CD4-positive, alpha-beta memory T cell (primary cell): ENCODE measurements at regions not wholly inside any gene's neighbourhood (a gene's known extent, or its start where the extent isn't known, plus 50 kb on each side); places are given as distances from the start of the nearest gene placed in this dataset.

ENCODE experiments used
- CTCF ChIA-PET: fragments of 350-600 bp; sonication (Branson Sonifier 250); formaldehyde crosslinking; loops from one replicate; lab custom pipeline; 2021; ENCODE audit warnings: inconsistent platforms; ENCODE audit not compliant: partially characterized antibody; lab: Charles Lee
- POLR2A ChIA-PET: fragments of 350-600 bp; sonication (Branson Sonifier 250); formaldehyde crosslinking; loops from one replicate; lab custom pipeline; 2021; ENCODE audit not compliant: partially characterized antibody; lab: Charles Lee
- DNase-seq, 5 donors: peaks; one replicate each; pipeline versions ENCODE4 v3.0.0 to v3.0.0-alpha.2; 2020 to 2022; ENCODE audit warnings: mixed read lengths in 1 of 5
- H3K27ac ChIP-seq: one replicate; pipeline ENCODE4 v1.7.0; 2013; ENCODE audit warnings: low read depth, low read length
- H3K27me3 ChIP-seq: 2 replicates; pipeline ENCODE4 v1.7.0; 2013; ENCODE audit warnings: mild to moderate bottlenecking, low read length, moderate library complexity; ENCODE audit not compliant: insufficient read depth
- H3K36me3 ChIP-seq: 2 replicates; pipeline ENCODE4 v1.7.0; 2013; ENCODE audit warnings: mild to moderate bottlenecking, low read length, moderate library complexity; ENCODE audit not compliant: insufficient read depth
- H3K4me1 ChIP-seq: 2 replicates; pipeline ENCODE4 v1.7.0; 2013; ENCODE audit warnings: mild to moderate bottlenecking, low read length, moderate library complexity; ENCODE audit not compliant: insufficient read depth
- H3K4me3 ChIP-seq, 2 donors: one replicate each; pipeline ENCODE4 v1.7.0; 2013; ENCODE audit warnings: low read length in 2 of 2, mild to moderate bottlenecking in 1 of 2
- H3K9me3 ChIP-seq, 2 donors: one replicate each; pipeline ENCODE4 v1.7.0; 2013; ENCODE audit warnings: low read length in 2 of 2, control low read depth in 1 of 2; ENCODE audit not compliant: control insufficient read depth in 1 of 2
- H3K27ac Mint-ChIP-seq, 7 donors: one replicate each; pipeline ENCODE4 v1.8.0; 2020 to 2021; ENCODE audit warnings: mixed read lengths in 7 of 7, mild to moderate bottlenecking in 6 of 7, inconsistent platforms in 3 of 7, moderate library complexity in 3 of 7
- H3K27me3 Mint-ChIP-seq, 2 donors: one replicate each; pipeline ENCODE4 v1.8.0; 2020 to 2021; ENCODE audit warnings: mixed read lengths in 2 of 2
- H3K36me3 Mint-ChIP-seq, 2 donors: one replicate each; pipeline ENCODE4 v1.8.0; 2020 to 2021; ENCODE audit warnings: mixed read lengths in 2 of 2, inconsistent platforms in 1 of 2, mild to moderate bottlenecking in 1 of 2
- H3K4me1 Mint-ChIP-seq, 4 donors: one replicate each; pipeline ENCODE4 v1.8.0; 2020 to 2021; ENCODE audit warnings: mixed read lengths in 4 of 4, mild to moderate bottlenecking in 1 of 4
- H3K4me3 Mint-ChIP-seq, 8 donors: one replicate each; pipeline ENCODE4 v1.8.0; 2020 to 2021; ENCODE audit warnings: mixed read lengths in 8 of 8, mild to moderate bottlenecking in 7 of 8, moderate library complexity in 6 of 8, inconsistent platforms in 3 of 8
- H3K9me3 Mint-ChIP-seq, 8 donors: one replicate each; pipeline ENCODE4 v1.8.0; 2020 to 2021; ENCODE audit warnings: mixed read lengths in 8 of 8, mild to moderate bottlenecking in 5 of 8, inconsistent platforms in 3 of 8, moderate library complexity in 1 of 8
- intact Hi-C: fragments of 100-400 bp; cut with micrococcal nuclease; formaldehyde crosslinking; loops from one replicate; pipeline ENCODE4 v1.15.1; 2023

DNA sequence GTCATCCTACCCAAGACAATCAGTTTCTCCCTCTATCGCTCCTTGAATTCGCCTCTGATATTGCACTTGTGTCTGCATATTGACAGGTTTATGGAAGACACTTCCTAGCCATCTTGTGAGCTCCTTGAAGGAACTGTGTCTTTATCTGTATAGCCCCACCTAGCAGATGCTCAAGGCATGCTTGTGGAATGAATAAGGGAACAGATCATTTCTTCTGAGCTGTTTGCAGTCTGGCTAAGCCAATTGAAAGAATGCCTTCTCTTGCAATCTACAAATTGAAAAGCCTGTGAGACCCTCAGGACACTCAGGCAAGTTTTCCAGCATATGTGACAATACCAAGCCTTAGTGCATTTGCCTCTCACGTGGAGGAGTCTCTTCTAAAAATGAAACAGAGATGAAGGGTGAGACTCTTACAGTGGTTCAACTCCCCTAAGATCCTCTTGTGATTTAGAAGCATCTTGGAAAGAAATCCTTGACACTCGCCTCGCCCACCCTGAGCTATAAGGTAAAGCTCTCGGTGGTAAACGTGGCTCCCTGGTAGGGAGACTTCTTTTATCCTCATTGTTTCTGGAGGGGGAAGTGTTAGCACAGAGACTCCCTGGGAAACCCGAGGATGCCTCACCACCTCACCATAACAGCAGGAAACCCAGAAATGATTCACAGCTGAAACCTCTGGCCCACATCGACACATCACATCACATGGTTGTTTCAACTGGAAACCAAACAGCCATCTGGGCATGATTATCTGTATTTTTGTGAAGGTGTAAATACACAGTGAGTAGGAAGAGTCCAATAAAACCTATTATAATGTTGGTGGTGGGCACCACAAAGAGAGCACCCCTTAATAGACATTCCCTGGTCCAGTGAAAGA is 112.3 kb upstream of the BCL2L14 start:
- Mint-ChIP-seq H3K9me3 (no peaks in the 10 kb centered on the region), H3K4me3 (peak overlapping the region in 7 of 8 donors; percentile 13 to 65 (median 30)), H3K4me1 (peaks cover 28 to 44% (median 34%) of the 10 kb centered on the region in 4 donors), H3K27ac (peak overlapping the region in 6 of 7 donors; percentile 11 to 86 (median 74)), H3K36me3 (no peaks in the 10 kb centered on the region), H3K27me3 (no peaks in the 10 kb centered on the region)
- intact Hi-C loops: loop anchor here (5.0 to 10.0 kb wide), 2 partner anchors 36 to 46 kb away; no protein-coding TSS in a partner anchor
- Histone ChIP-seq H3K36me3 (no peaks in the 10 kb centered on the region), H3K27ac (no peak overlapping the region), H3K27me3 (no peaks in the 10 kb centered on the region), H3K4me3 (no peak overlapping the region), H3K9me3 (no peaks in the 10 kb centered on the region), H3K4me1 (peaks cover 25% of the 10 kb centered on the region)
- ChIA-PET CTCF (interaction anchor here (0.8 to 1.7 kb wide), 4 partner anchors 8 to 207 kb away, joined by 3 to 6 read pairs (median 4); no protein-coding TSS in a partner anchor), POLR2A (interaction anchor here (0.6 to 1.2 kb wide), 3 partner anchors 11 to 23 kb away, joined by 3 to 5 read pairs (median 4); no protein-coding TSS in a partner anchor)
- peak in 1 of 5 donors; percentile 8 for DNase-seq

DNA sequence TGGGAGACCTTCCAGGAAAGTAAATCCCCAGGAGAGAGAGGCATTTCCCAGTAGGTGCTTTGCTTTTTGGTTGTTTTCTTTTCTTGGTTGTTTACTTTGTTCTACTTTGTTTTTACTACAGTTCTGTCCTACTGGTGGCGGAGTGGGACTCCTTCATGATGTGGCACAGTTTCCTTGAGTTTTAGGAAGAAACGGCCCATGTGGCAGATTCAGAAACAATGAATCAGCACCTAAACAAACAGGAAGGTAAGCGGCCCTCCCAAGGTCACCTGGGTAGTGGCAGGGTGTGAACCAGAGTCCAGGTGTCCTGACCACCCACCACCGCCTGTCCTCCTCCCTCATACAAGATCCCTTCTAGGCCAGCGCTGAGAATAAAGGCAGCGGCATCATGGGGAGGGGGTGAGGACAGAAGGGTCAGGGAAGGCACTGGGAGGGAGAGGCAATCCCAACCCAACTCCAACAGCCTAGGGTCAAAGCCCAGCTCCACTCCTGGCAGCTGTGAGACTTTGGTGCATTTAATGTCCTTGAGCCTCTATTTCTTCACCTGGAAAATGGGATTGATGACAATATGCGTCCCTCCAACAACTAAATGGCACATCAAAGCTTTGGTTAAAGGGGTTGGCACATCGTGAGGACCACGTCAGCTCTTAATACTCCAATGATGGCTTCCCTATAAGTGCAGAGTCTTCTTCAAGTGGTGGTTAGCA is 111.5 kb upstream of the BCL2L14 start:
- Histone ChIP-seq H3K4me1 (peaks cover 17% of the 10 kb centered on the region), H3K36me3 (no peaks in the 10 kb centered on the region), H3K4me3 (no peak overlapping the region), H3K9me3 (no peaks in the 10 kb centered on the region), H3K27me3 (no peaks in the 10 kb centered on the region), H3K27ac (no peak overlapping the region)
- no peak for DNase-seq
- POLR2A ChIA-PET: interaction anchor here (1.0 kb wide), 1 partner anchor 12 kb away, joined by 3 read pairs; no protein-coding TSS in a partner anchor
- intact Hi-C loops: loop anchor here (5.0 to 10.0 kb wide), 2 partner anchors 37 to 46 kb away; no protein-coding TSS in a partner anchor
- Mint-ChIP-seq H3K4me3 (peak overlapping the region in 2 of 8 donors; percentile 34 to 65), H3K36me3 (no peaks in the 10 kb centered on the region), H3K27me3 (no peaks in the 10 kb centered on the region), H3K9me3 (no peaks in the 10 kb centered on the region), H3K4me1 (peaks cover 21 to 36% (median 27%) of the 10 kb centered on the region in 4 donors), H3K27ac (peak overlapping the region in 5 of 7 donors; percentile 67 to 86 (median 75))
- CTCF ChIA-PET: interaction anchor here (0.5 to 2.7 kb wide), 5 partner anchors 9 to 73 kb away, joined by 3 to 8 read pairs (median 4); no protein-coding TSS in a partner anchor

DNA sequence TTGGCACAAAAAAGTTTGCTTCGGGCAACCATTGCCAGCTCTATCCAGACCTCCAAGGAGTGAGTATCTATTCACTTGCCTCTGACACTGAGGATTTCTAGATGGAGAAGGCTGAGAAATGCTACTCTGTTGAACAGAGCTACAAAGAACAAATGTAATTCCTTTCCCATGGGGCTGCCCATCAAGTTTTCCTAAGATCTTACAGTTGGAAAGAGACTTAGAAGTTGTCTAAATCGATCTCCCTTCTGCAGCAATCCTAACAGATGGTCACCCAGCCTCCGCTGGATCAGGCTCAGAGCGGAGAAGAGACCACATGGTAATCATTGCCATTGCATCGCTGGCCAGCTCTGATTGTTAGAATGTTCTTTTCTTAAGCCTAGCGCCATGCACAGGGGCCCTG is 110.1 kb upstream of the BCL2L14 start:
- no peaks in the 10 kb centered on the region for H3K36me3 ChIP-seq
- H3K4me3 ChIP-seq: no peak overlapping the region
- no peaks in the 10 kb centered on the region for H3K27me3 Mint-ChIP-seq
- no peaks in the 10 kb centered on the region for H3K36me3 Mint-ChIP-seq
- H3K9me3 ChIP-seq: no peaks in the 10 kb centered on the region
- peaks cover 16 to 29% (median 21%) of the 10 kb centered on the region in 4 donors for H3K4me1 Mint-ChIP-seq
- no peak overlapping the region for H3K4me3 Mint-ChIP-seq
- H3K27me3 ChIP-seq: no peaks in the 10 kb centered on the region
- ChIA-PET CTCF (interaction anchor here (2.7 kb wide), 1 partner anchor 72 kb away, joined by 8 read pairs; no protein-coding TSS in a partner anchor), POLR2A (no interaction called here)
- H3K4me1 ChIP-seq: peaks cover 13% of the 10 kb centered on the region
- intact Hi-C loops: no loop called here
- H3K9me3 Mint-ChIP-seq: no peaks in the 10 kb centered on the region
- no peak for DNase-seq
- no peak overlapping the region for H3K27ac ChIP-seq
- no peak overlapping the region for H3K27ac Mint-ChIP-seq

DNA sequence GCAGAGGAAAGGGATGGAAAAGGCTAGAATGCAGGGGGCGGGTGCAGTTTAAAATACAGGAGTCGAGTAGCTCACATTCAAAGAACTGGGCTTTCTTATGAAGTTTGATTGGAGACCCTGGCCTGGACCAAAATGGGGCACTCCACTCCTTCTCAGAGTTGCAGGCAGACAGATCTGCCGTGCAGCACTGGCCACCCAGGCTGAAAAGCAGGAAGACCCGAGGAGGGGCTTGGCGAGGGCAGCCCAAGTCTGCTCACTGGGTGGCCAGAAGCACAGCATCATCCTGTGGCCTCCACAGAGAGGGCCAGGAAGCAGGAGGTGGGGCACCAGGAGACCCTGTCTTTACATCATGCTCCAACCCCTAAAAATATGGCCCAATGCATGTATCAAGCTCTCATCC is 109.1 kb upstream of the BCL2L14 start:
- intact Hi-C loops: no loop called here
- H3K9me3 ChIP-seq: no peaks in the 10 kb centered on the region
- DNase-seq: no peak
- no peaks in the 10 kb centered on the region for H3K36me3 ChIP-seq
- POLR2A ChIA-PET: interaction anchor here (2.8 kb wide), 1 partner anchor 18 kb away, joined by 7 read pairs; no protein-coding TSS in a partner anchor
- H3K27me3 ChIP-seq: no peaks in the 10 kb centered on the region
- no peak overlapping the region for H3K4me3 ChIP-seq
- CTCF ChIA-PET: interaction anchor here (2.7 kb wide), 1 partner anchor 71 kb away, joined by 8 read pairs; no protein-coding TSS in a partner anchor
- Mint-ChIP-seq H3K27ac (peak overlapping the region in 1 of 7 donors; percentile 2), H3K27me3 (no peaks in the 10 kb centered on the region), H3K4me1 (peaks cover 16 to 27% (median 21%) of the 10 kb centered on the region in 4 donors), H3K36me3 (no peaks in the 10 kb centered on the region), H3K4me3 (no peak overlapping the region), H3K9me3 (no peaks in the 10 kb centered on the region)
- H3K27ac ChIP-seq: no peak overlapping the region
- peaks cover 13% of the 10 kb centered on the region for H3K4me1 ChIP-seq

DNA sequence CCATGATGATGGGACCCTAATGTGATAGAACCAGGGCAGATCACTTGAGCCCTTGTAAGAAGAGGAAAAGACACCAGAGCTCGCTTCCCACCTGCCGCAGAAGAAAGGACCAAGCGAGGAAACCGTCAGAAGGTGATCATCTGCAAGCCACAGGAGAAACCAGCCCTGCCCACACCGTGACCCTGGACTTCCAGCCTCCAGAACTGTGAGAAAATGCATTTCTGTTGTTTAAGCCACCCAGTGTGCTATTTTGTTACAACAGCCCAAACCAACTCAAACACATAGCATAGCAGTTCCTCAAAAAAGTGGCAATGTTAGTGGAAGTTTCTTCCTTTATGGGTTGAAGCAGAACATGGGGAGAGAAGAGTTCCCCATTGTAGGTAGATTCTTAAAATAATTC is 107.9 kb upstream of the BCL2L14 start:
- Mint-ChIP-seq H3K27ac (no peak overlapping the region), H3K27me3 (no peaks in the 10 kb centered on the region), H3K9me3 (no peaks in the 10 kb centered on the region), H3K4me1 (peaks cover 18 to 31% (median 24%) of the 10 kb centered on the region in 4 donors), H3K36me3 (no peaks in the 10 kb centered on the region), H3K4me3 (no peak overlapping the region)
- H3K4me1 ChIP-seq: peaks cover 13% of the 10 kb centered on the region
- H3K4me3 ChIP-seq: no peak overlapping the region
- no peaks in the 10 kb centered on the region for H3K36me3 ChIP-seq
- H3K9me3 ChIP-seq: no peaks in the 10 kb centered on the region
- no peak for DNase-seq
- no peaks in the 10 kb centered on the region for H3K27me3 ChIP-seq
- H3K27ac ChIP-seq: no peak overlapping the region
- intact Hi-C loops: no loop called here
- ChIA-PET CTCF (interaction anchor here (1.0 kb wide), 1 partner anchor 70 kb away, joined by 3 read pairs; no protein-coding TSS in a partner anchor), POLR2A (interaction anchor here (2.8 kb wide), 1 partner anchor 17 kb away, joined by 7 read pairs; no protein-coding TSS in a partner anchor)

DNA sequence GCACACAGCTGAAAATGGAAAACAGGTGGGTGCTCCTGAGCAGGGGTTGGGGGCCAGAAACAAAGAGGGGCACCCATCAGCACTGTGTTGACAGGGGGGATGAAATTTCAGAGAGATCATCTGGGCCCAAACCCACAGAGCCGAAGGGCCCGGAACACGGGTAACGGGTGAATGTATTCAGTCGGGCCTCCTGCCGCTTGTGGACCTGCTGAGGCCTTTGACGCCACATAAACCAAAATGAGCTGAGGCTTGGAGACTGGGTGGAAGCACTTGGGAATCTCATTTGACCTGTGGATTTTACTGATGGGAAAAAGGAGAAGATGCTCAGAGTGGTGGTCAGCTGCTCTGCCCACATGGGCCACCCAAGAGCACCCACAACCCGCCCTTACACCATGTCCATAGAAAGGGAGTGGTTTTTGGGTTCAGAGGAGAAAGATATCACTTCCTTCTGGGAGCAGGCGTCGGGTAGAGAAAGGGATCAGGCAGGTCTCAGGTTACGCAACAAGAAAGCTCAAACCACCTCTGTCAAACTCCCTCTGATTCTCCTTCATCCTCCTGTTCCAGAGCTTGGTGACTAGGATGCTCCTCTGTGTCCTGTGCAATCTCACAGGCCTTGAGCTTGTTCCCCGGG is 106.8 kb upstream of the BCL2L14 start:
- no peaks in the 10 kb centered on the region for H3K36me3 ChIP-seq
- H3K27me3 Mint-ChIP-seq: no peaks in the 10 kb centered on the region
- POLR2A ChIA-PET: interaction anchor here (1.3 to 2.8 kb wide), 2 partner anchors 8 to 16 kb away, joined by 3 to 7 read pairs; no protein-coding TSS in a partner anchor
- peaks cover 4% of the 10 kb centered on the region for H3K4me1 ChIP-seq
- peak overlapping the region in 3 of 7 donors; percentile 8 to 57 (median 25) for H3K27ac Mint-ChIP-seq
- H3K4me1 Mint-ChIP-seq: peaks cover 11 to 21% (median 16%) of the 10 kb centered on the region in 4 donors
- CTCF ChIA-PET: interaction anchor here (0.7 to 1.0 kb wide), 3 partner anchors 14 to 357 kb away, joined by 3 read pairs; no protein-coding TSS in a partner anchor
- DNase-seq: no peak
- no peak overlapping the region for H3K27ac ChIP-seq
- H3K36me3 Mint-ChIP-seq: no peaks in the 10 kb centered on the region
- H3K9me3 ChIP-seq: no peaks in the 10 kb centered on the region
- H3K9me3 Mint-ChIP-seq: no peaks in the 10 kb centered on the region
- H3K27me3 ChIP-seq: no peaks in the 10 kb centered on the region
- no peak overlapping the region for H3K4me3 ChIP-seq
- H3K4me3 Mint-ChIP-seq: no peak overlapping the region
- intact Hi-C loops: no loop called here
